HCT116 (cell line): ENCODE measurements at regions not wholly inside any gene's neighbourhood (a gene's known extent, or its start where the extent isn't known, plus 50 kb on each side); places are given as distances from the start of the nearest gene placed in this dataset.

Source experiments
- ATAC-seq: fragments of 200-7000 bp; cut with Tn5 transposase; 2 replicates; pipeline ENCODE4 v1.9.1; 2020; ENCODE audit warnings: mild to moderate bottlenecking, moderate library complexity
- BruUV-seq: library from RNA; stranded (reverse); fragments of 400-500 nt; replicated peaks from 2 replicates; lab custom pipeline; 2021; lab: Mats Ljungman, UMichigan
- CTCF ChIA-PET: fragments of 300-600 bp; sonication (Branson Sonifier 250); formaldehyde crosslinking; loops from one replicate; lab custom pipeline; 2021; ENCODE audit warnings: antibody characterized with exemption; lab: Charles Lee
- POLR2A ChIA-PET: fragments of 300-600, 350-600 bp; sonication (Branson Sonifier 250); formaldehyde crosslinking; loops from one replicate; lab custom pipeline; 2021; ENCODE audit warnings: antibody characterized with exemption; lab: Charles Lee
- RAD21 ChIA-PET, 2 experiments: fragments of 300-600 bp; sonication (Branson Sonifier 250); formaldehyde crosslinking; loops; one replicate each; lab custom pipeline; 2023; ENCODE audit warnings: low total read pairs in 2 of 2; ENCODE audit not compliant: uncharacterized antibody in 2 of 2, unreplicated experiment in 2 of 2, low non-redundant PET in 1 of 2; lab: Charles Lee
- DNase-seq: peaks from one replicate; pipeline ENCODE4 v3.0.0-alpha.2; 2010; ENCODE audit warnings: low read depth, low spot score
- H2AFZ ChIP-seq: fragments of 200-600 bp; shearing (Covaris generic), sonication (generic); 2 replicates; pipeline ENCODE4 v1.6.1; 2017; ENCODE audit warnings: low read depth, mixed run types, mixed read lengths, antibody characterized with exemption, low read length; ENCODE audit not compliant: poor library complexity, severe bottlenecking
- H3K27ac ChIP-seq: 2 replicates; pipeline ENCODE4 v1.5.1; 2012; ENCODE audit warnings: low read depth, low read length
- H3K27me3 ChIP-seq: fragments of 200-600 bp; sonication (generic); 2 replicates; pipeline ENCODE4 v1.6.1; 2016; ENCODE audit warnings: mixed run types, low read length, mixed read lengths; ENCODE audit not compliant: insufficient read depth
- H3K36me3 ChIP-seq, 2 experiments: fragments of 200-500 bp in 1 of 2; fragments of 200-600 bp in 1 of 2; sonication (Bioruptor generic) in 1 of 2; sonication (generic) in 1 of 2; 2 replicates each; pipeline versions ENCODE4 v1.5.1 to v1.6.1; 2014 to 2016; ENCODE audit warnings: low read length in 2 of 2, inconsistent platforms in 1 of 2, mixed read lengths in 1 of 2, mixed run types in 1 of 2; ENCODE audit not compliant: insufficient read depth in 2 of 2, control insufficient read depth in 1 of 2
- H3K4me1 ChIP-seq, 2 experiments: fragments of 200-600 bp in 1 of 2; sonication (generic) in 1 of 2; 2 replicates each; pipeline versions ENCODE4 v1.5.1 to v1.6.1; 2012 to 2017; ENCODE audit warnings: low read length in 2 of 2, inconsistent platforms in 1 of 2, mild to moderate bottlenecking in 1 of 2, mixed read lengths in 1 of 2, mixed run types in 1 of 2, moderate library complexity in 1 of 2; ENCODE audit not compliant: insufficient read depth in 2 of 2, control insufficient read depth in 1 of 2
- H3K4me2 ChIP-seq: fragments of 200-600 bp; sonication (generic); 2 replicates; pipeline ENCODE4 v1.6.1; 2017; ENCODE audit warnings: mixed run types, low read length, mixed read lengths
- H3K4me3 ChIP-seq, 2 experiments: fragments of 200-600 bp in 1 of 2; sonication (generic) in 1 of 2; replicated peaks in 1 of 2; 2 replicates each; pipeline ENCODE4 v1.5.1; 2011 to 2016; ENCODE audit warnings: low read length in 2 of 2, control low read depth in 1 of 2, low read depth in 1 of 2, mild to moderate bottlenecking in 1 of 2, mixed read lengths in 1 of 2, mixed run types in 1 of 2
- H3K79me2 ChIP-seq: fragments of 200-600 bp; sonication (generic); 2 replicates; pipeline ENCODE4 v1.6.1; 2017; ENCODE audit warnings: mild to moderate bottlenecking, mixed run types, low read length, moderate library complexity, mixed read lengths; ENCODE audit not compliant: insufficient read depth
- H3K9ac ChIP-seq: fragments of 200-600 bp; sonication (generic); 2 replicates; pipeline ENCODE4 v1.6.1; 2016; ENCODE audit warnings: low read length, mixed read lengths
- H3K9me2 ChIP-seq: fragments of 200-600 bp; sonication (generic), shearing (Covaris generic); 2 replicates; pipeline ENCODE4 v1.6.1; 2017; ENCODE audit warnings: mixed run types, mild to moderate bottlenecking, moderate library complexity; ENCODE audit not compliant: insufficient read depth
- H3K9me3 ChIP-seq, 2 experiments: fragments of 200-500 bp in 1 of 2; fragments of 200-600 bp in 1 of 2; sonication (Bioruptor generic) in 1 of 2; sonication (generic) in 1 of 2; 2 replicates each; pipeline ENCODE4 v1.6.1; 2014 to 2017; ENCODE audit warnings: low read length in 2 of 2, mixed read lengths in 2 of 2, inconsistent platforms in 1 of 2, low read depth in 1 of 2, mild to moderate bottlenecking in 1 of 2, mixed run types in 1 of 2, moderate library complexity in 1 of 2; ENCODE audit not compliant: control insufficient read depth in 1 of 2, insufficient read depth in 1 of 2
- H4K20me1 ChIP-seq: fragments of 200-600 bp; sonication (generic), shearing (Covaris generic); 2 replicates; pipeline ENCODE4 v1.6.1; 2017; ENCODE audit warnings: mixed run types, mild to moderate bottlenecking, moderate library complexity; ENCODE audit not compliant: insufficient read depth
- CBX3 ChIP-seq: IDR thresholded peaks from 2 replicates; pipeline ENCODE4 v1.6.1; 2012; ENCODE audit warnings: low read depth
- CEBPB ChIP-seq: IDR thresholded peaks from 2 replicates; pipeline ENCODE4 v1.6.1; 2012; ENCODE audit warnings: low read depth
- EGR1 ChIP-seq: IDR thresholded peaks from 2 replicates; pipeline ENCODE4 v1.6.1; 2012; ENCODE audit warnings: low read depth
- EZH2 ChIP-seq: fragments of 200-600 bp; sonication (generic); IDR thresholded peaks from 2 replicates; pipeline ENCODE4 v1.6.1; 2017; ENCODE audit warnings: antibody characterized with exemption, mixed run types
- FOSL1 ChIP-seq: IDR thresholded peaks from 2 replicates; pipeline ENCODE4 v1.6.1; 2012; ENCODE audit warnings: low read depth
- JUND ChIP-seq: IDR thresholded peaks from 2 replicates; pipeline ENCODE4 v1.6.1; 2012
- POLR2A ChIP-seq: IDR thresholded peaks from 2 replicates; pipeline ENCODE4 v1.7.0; 2011; ENCODE audit warnings: borderline replicate concordance; ENCODE audit not compliant: insufficient read depth, insufficient read length; ENCODE audit errors: extremely low read depth
- POLR2AphosphoS5 ChIP-seq: IDR thresholded peaks from 2 replicates; pipeline ENCODE4 v1.6.1; 2011; ENCODE audit warnings: mild to moderate bottlenecking, low read depth, low read length, moderate library complexity
- RAD21 ChIP-seq: IDR thresholded peaks from 2 replicates; pipeline ENCODE4 v1.6.1; 2012; ENCODE audit warnings: low read depth, mild to moderate bottlenecking
- SIN3A ChIP-seq: IDR thresholded peaks from 2 replicates; pipeline ENCODE4 v1.6.1; 2012; ENCODE audit warnings: low read depth
- SP1 ChIP-seq: IDR thresholded peaks from 2 replicates; pipeline ENCODE4 v1.6.1; 2012; ENCODE audit warnings: low read depth
- SRF ChIP-seq: IDR thresholded peaks from 2 replicates; pipeline ENCODE4 v1.6.1; 2012; ENCODE audit warnings: low read depth
- TCF7L2 ChIP-seq: IDR thresholded peaks from 2 replicates; pipeline ENCODE4 v1.7.0; 2011; ENCODE audit warnings: borderline replicate concordance, inconsistent platforms; ENCODE audit not compliant: insufficient read depth, insufficient read length; ENCODE audit errors: extremely low read depth
- YY1 ChIP-seq: IDR thresholded peaks from 2 replicates; pipeline ENCODE4 v1.6.1; 2011; ENCODE audit warnings: low read length, low read depth, moderate library complexity, mild to moderate bottlenecking; ENCODE audit not compliant: insufficient replicate concordance; ENCODE audit errors: extremely low read depth
- ZFX ChIP-seq: fragments of 450-650 bp; IDR thresholded peaks from 2 replicates; pipeline ENCODE4 v1.6.1; 2017
- ZNF274 ChIP-seq: fragments of 200-500 bp; sonication (Bioruptor generic); IDR thresholded peaks from 2 replicates; pipeline ENCODE4 v1.6.1; 2014; ENCODE audit warnings: mild to moderate bottlenecking, low read depth, low read length, inconsistent platforms
- intact Hi-C: fragments of 100-400 bp; cut with micrococcal nuclease; formaldehyde crosslinking; loops from 2 replicates; pipeline ENCODE4 v1.10.0; 2022
- TF ChIP-seq, protein P1 (sequence below): IDR thresholded peaks from 2 replicates; pipeline ENCODE4 v1.6.1; 2012; ENCODE audit warnings: low read depth
- TF ChIP-seq, protein P2 (sequence below): IDR thresholded peaks from 2 replicates; pipeline ENCODE4 v1.6.1; 2012
- TF ChIP-seq, protein P3 (sequence below): IDR thresholded peaks from 2 replicates; pipeline ENCODE4 v1.6.1; 2011; ENCODE audit warnings: mild to moderate bottlenecking, low read length, moderate library complexity; ENCODE audit not compliant: insufficient replicate concordance; ENCODE audit errors: extremely low read depth
- TF ChIP-seq, protein P4 (sequence below): IDR thresholded peaks from 2 replicates; pipeline ENCODE4 v1.6.1; 2012

DNA sequence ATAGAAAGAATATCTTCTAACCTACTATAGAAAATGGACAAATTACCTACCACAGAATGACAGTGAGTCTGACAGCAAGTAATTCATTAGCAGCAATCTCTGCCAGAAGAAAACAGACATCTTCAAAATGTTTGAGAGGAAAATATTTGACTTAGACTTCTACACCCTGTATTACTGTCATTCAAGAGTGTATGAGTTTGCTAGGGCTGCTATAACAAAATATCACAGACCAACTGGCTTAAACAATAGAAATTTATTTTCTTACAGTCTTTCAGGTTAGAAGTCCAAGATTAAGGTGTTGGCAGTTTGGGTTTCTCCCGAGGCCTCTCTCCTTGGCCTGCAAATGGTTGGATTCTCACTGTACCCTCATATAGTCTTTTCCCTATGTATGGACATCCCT is 52.9 kb upstream of the FGGY start (continued):
- TF ChIP-seq, protein P1, sequence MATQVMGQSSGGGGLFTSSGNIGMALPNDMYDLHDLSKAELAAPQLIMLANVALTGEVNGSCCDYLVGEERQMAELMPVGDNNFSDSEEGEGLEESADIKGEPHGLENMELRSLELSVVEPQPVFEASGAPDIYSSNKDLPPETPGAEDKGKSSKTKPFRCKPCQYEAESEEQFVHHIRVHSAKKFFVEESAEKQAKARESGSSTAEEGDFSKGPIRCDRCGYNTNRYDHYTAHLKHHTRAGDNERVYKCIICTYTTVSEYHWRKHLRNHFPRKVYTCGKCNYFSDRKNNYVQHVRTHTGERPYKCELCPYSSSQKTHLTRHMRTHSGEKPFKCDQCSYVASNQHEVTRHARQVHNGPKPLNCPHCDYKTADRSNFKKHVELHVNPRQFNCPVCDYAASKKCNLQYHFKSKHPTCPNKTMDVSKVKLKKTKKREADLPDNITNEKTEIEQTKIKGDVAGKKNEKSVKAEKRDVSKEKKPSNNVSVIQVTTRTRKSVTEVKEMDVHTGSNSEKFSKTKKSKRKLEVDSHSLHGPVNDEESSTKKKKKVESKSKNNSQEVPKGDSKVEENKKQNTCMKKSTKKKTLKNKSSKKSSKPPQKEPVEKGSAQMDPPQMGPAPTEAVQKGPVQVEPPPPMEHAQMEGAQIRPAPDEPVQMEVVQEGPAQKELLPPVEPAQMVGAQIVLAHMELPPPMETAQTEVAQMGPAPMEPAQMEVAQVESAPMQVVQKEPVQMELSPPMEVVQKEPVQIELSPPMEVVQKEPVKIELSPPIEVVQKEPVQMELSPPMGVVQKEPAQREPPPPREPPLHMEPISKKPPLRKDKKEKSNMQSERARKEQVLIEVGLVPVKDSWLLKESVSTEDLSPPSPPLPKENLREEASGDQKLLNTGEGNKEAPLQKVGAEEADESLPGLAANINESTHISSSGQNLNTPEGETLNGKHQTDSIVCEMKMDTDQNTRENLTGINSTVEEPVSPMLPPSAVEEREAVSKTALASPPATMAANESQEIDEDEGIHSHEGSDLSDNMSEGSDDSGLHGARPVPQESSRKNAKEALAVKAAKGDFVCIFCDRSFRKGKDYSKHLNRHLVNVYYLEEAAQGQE, result no peak
- TF ChIP-seq YY1, result no peak
- TF ChIP-seq, all 23 proteins: peak for 0

DNA sequence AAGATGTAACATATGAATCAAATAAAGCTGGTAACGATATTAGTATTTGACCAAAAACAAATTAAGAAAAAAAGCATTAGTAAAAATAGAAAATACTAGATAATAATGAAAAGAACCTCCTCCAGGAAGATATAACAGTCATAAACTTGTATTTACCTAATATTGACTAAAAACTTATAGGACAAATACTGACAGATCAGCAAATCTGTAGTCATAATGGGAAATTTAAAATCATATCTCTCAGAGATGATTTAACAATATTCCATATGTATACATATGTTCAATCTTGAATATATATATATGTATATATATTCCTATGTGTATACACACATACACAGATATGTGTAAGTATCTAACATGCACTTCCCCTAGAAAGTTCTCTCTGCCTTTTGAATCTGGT is 52.0 kb upstream of the FGGY start:
- Histone ChIP-seq H3K4me1 (no peaks in the 10 kb centered on the region), H3K9me3 (no peaks in the 10 kb centered on the region), H2AFZ (no peak overlapping the region), H3K9ac (no peak overlapping the region), H3K27ac (no peak overlapping the region), H3K36me3 (no peaks in the 10 kb centered on the region), H3K27me3 (no peaks in the 10 kb centered on the region), H4K20me1 (no peaks in the 10 kb centered on the region), H3K4me2 (no peak overlapping the region), H3K4me3 (no peak overlapping the region), H3K79me2 (no peaks in the 10 kb centered on the region), H3K9me2 (no peaks in the 10 kb centered on the region)
- DNase-seq (no peak), ATAC-seq (no peak)
- CTCF ChIA-PET, result interaction anchor here (0.8 kb wide), 1 partner anchor 514 kb away, joined by 3 read pairs; no protein-coding TSS in a partner anchor
- intact Hi-C loops, result no loop called here
- RAD21 ChIA-PET, result no interaction called here
- POLR2A ChIA-PET, result no interaction called here
- no TSS peak for BruUV-seq
- TF ChIP-seq POLR2A, result no peak
- TF ChIP-seq CBX3, result no peak
- no peak for TF ChIP-seq ZNF274
- TF ChIP-seq SP1, result no peak
- TF ChIP-seq, protein P2, sequence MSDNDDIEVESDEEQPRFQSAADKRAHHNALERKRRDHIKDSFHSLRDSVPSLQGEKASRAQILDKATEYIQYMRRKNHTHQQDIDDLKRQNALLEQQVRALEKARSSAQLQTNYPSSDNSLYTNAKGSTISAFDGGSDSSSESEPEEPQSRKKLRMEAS, result no peak
- TF ChIP-seq, protein P3, sequence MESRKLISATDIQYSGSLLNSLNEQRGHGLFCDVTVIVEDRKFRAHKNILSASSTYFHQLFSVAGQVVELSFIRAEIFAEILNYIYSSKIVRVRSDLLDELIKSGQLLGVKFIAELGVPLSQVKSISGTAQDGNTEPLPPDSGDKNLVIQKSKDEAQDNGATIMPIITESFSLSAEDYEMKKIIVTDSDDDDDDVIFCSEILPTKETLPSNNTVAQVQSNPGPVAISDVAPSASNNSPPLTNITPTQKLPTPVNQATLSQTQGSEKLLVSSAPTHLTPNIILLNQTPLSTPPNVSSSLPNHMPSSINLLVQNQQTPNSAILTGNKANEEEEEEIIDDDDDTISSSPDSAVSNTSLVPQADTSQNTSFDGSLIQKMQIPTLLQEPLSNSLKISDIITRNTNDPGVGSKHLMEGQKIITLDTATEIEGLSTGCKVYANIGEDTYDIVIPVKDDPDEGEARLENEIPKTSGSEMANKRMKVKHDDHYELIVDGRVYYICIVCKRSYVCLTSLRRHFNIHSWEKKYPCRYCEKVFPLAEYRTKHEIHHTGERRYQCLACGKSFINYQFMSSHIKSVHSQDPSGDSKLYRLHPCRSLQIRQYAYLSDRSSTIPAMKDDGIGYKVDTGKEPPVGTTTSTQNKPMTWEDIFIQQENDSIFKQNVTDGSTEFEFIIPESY, result no peak
- TF ChIP-seq SRF, result no peak
- no peak for TF ChIP-seq EZH2
- TF ChIP-seq FOSL1, result no peak
- TF ChIP-seq POLR2AphosphoS5, result no peak
- no peak for TF ChIP-seq SIN3A
- no peak for TF ChIP-seq ZFX
- TF ChIP-seq RAD21, result no peak
- TF ChIP-seq CEBPB, result no peak
- TF ChIP-seq, protein P4, sequence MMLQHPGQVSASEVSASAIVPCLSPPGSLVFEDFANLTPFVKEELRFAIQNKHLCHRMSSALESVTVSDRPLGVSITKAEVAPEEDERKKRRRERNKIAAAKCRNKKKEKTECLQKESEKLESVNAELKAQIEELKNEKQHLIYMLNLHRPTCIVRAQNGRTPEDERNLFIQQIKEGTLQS, result no peak
- TF ChIP-seq YY1, result no peak
- TF ChIP-seq TCF7L2, result no peak
- no peak for TF ChIP-seq JUND
- no peak for TF ChIP-seq EGR1
